GM12873 (cell line): ENCODE measurements at regions not wholly inside any gene's neighbourhood (a gene's known extent, or its start where the extent isn't known, plus 50 kb on each side); places are given as distances from the start of the nearest gene placed in this dataset.
A peak's percentile ranks its signal among the peaks of the same experiment; 100 is the strongest.

ENCODE experiments used
- CTCF ChIP-seq: IDR thresholded peaks from 2 replicates; pipeline ENCODE4 v1.5.1; 2012; ENCODE audit warnings: low read depth, mild to moderate bottlenecking, moderate library complexity, low read length, control low read depth; ENCODE audit not compliant: insufficient read depth; ENCODE audit errors: missing control alignments

- TF ChIP-seq CTCF, result no peak
Observed at GRCh38 chr20:7361321-7361720, 578.9 kb downstream of the HAO1 start.

GRCh38 chr20:7361931-7362330 is 578.3 kb downstream of the HAO1 start:
- TF ChIP-seq CTCF, result no peak

- no peak for TF ChIP-seq CTCF
Observed at GRCh38 chr20:7362601-7363000, 577.7 kb downstream of the HAO1 start.

- TF ChIP-seq CTCF, result no peak
Observed at GRCh38 chr20:7366189-7366588, 574.1 kb downstream of the HAO1 start.

- TF ChIP-seq CTCF, result no peak
Observed at GRCh38 chr20:7371518-7372163, 568.6 kb downstream of the HAO1 start.

- peak; percentile 27 for TF ChIP-seq CTCF
Observed at GRCh38 chr20:7375905-7376304, 564.4 kb downstream of the HAO1 start.

- no peak for TF ChIP-seq CTCF
Observed at GRCh38 chr20:7378864-7379605, 561.2 kb downstream of the HAO1 start.
